ENCODE measurements at regions not wholly inside any gene's neighbourhood (a gene's known extent, or its start where the extent isn't known, plus 50 kb on each side); places are given as distances from the start of the nearest gene placed in this dataset.

- intact Hi-C loops (cut with micrococcal nuclease) = no loop called here
- Mint-ChIP-seq H3K27ac (no peak overlapping the region), H3K9me3 (peaks cover 0 to 7% (median 2%) of the 10 kb centered on the region in 11 donors), H3K4me1 (no peaks in the 10 kb centered on the region), H3K36me3 (no peaks in the 10 kb centered on the region), H3K4me3 (no peak overlapping the region), H3K27me3 (peaks cover 0 to 11% (median 7%) of the 10 kb centered on the region in 5 donors)
- H3K4me1 ChIP-seq (ENCODE audit: control insufficient read depth in 2 of 2, insufficient read depth in 2 of 2, low read length in 2 of 2) = no peaks in the 10 kb centered on the region
- H3K27me3 ChIP-seq (ENCODE audit: control insufficient read depth in 2 of 2, insufficient read depth in 2 of 2, low read length in 2 of 2) = peaks cover 0 to 2% of the 10 kb centered on the region in 2 donors
- ChIA-PET CTCF (no interaction called here), POLR2A (no interaction called here)
- H3K36me3 ChIP-seq (ENCODE audit: control insufficient read depth in 2 of 3, insufficient read depth in 3 of 3, low read length in 3 of 3) = no peaks in the 10 kb centered on the region
- DNase-seq (no peak), ATAC-seq (no peak)
- no peaks in the 10 kb centered on the region for H3K9me3 ChIP-seq (ENCODE audit: control insufficient read depth in 2 of 3, low read length in 3 of 3)
- no peak overlapping the region for H3K27ac ChIP-seq (ENCODE audit: low read depth, low read length)
- H3K4me3 ChIP-seq (ENCODE audit: low read length) = no peak overlapping the region
Measured at GRCh38 chr3:181764544-181764943, 52.8 kb downstream of the SOX2 start.

- Mint-ChIP-seq H3K27me3 (peaks cover 0 to 11% (median 6%) of the 10 kb centered on the region in 5 donors), H3K4me1 (no peaks in the 10 kb centered on the region), H3K36me3 (no peaks in the 10 kb centered on the region), H3K4me3 (no peak overlapping the region), H3K27ac (no peak overlapping the region), H3K9me3 (peaks cover 0 to 2% (median 0%) of the 10 kb centered on the region in 11 donors)
- Histone ChIP-seq H3K27ac (ENCODE audit: low read depth, low read length) (no peak overlapping the region), H3K4me1 (ENCODE audit: control insufficient read depth in 2 of 2, insufficient read depth in 2 of 2, low read length in 2 of 2) (no peaks in the 10 kb centered on the region), H3K36me3 (ENCODE audit: control insufficient read depth in 2 of 3, insufficient read depth in 3 of 3, low read length in 3 of 3) (no peaks in the 10 kb centered on the region), H3K9me3 (ENCODE audit: control insufficient read depth in 2 of 3, low read length in 3 of 3) (no peaks in the 10 kb centered on the region), H3K4me3 (ENCODE audit: low read length) (no peak overlapping the region), H3K27me3 (ENCODE audit: control insufficient read depth in 2 of 2, insufficient read depth in 2 of 2, low read length in 2 of 2) (peaks cover 0 to 2% of the 10 kb centered on the region in 2 donors)
- intact Hi-C loops (cut with micrococcal nuclease) = no loop called here
- ATAC-seq (no peak), DNase-seq (no peak)
- CTCF ChIA-PET = no interaction called here
- POLR2A ChIA-PET = no interaction called here
Measured at GRCh38 chr3:181770296-181770695, 58.6 kb downstream of the SOX2 start.

GRCh38 chr3:181771120-181771519 is 59.4 kb downstream of the SOX2 start:
- Mint-ChIP-seq H3K4me3 (no peak overlapping the region), H3K36me3 (no peaks in the 10 kb centered on the region), H3K4me1 (no peaks in the 10 kb centered on the region), H3K27me3 (peaks cover 0 to 11% (median 0%) of the 10 kb centered on the region in 5 donors), H3K27ac (no peak overlapping the region), H3K9me3 (peaks cover 0 to 2% (median 0%) of the 10 kb centered on the region in 11 donors)
- Histone ChIP-seq H3K4me1 (ENCODE audit: control insufficient read depth in 2 of 2, insufficient read depth in 2 of 2, low read length in 2 of 2) (no peaks in the 10 kb centered on the region), H3K27ac (ENCODE audit: low read depth, low read length) (no peak overlapping the region), H3K27me3 (ENCODE audit: control insufficient read depth in 2 of 2, insufficient read depth in 2 of 2, low read length in 2 of 2) (peaks cover 0 to 2% of the 10 kb centered on the region in 2 donors), H3K9me3 (ENCODE audit: control insufficient read depth in 2 of 3, low read length in 3 of 3) (no peaks in the 10 kb centered on the region), H3K4me3 (ENCODE audit: low read length) (no peak overlapping the region), H3K36me3 (ENCODE audit: control insufficient read depth in 2 of 3, insufficient read depth in 3 of 3, low read length in 3 of 3) (no peaks in the 10 kb centered on the region)
- ChIA-PET CTCF (no interaction called here), POLR2A (no interaction called here)
- intact Hi-C loops (cut with micrococcal nuclease) = no loop called here
- ATAC-seq (no peak), DNase-seq (no peak)

- Histone ChIP-seq H3K27ac (ENCODE audit: low read depth, low read length) (no peak overlapping the region), H3K4me1 (ENCODE audit: control insufficient read depth in 2 of 2, insufficient read depth in 2 of 2, low read length in 2 of 2) (no peaks in the 10 kb centered on the region), H3K9me3 (ENCODE audit: control insufficient read depth in 2 of 3, low read length in 3 of 3) (no peaks in the 10 kb centered on the region), H3K27me3 (ENCODE audit: control insufficient read depth in 2 of 2, insufficient read depth in 2 of 2, low read length in 2 of 2) (peaks cover 0 to 2% of the 10 kb centered on the region in 2 donors), H3K36me3 (ENCODE audit: control insufficient read depth in 2 of 3, insufficient read depth in 3 of 3, low read length in 3 of 3) (no peaks in the 10 kb centered on the region), H3K4me3 (ENCODE audit: low read length) (no peak overlapping the region)
- Mint-ChIP-seq H3K4me1 (no peaks in the 10 kb centered on the region), H3K27me3 (peaks cover 0 to 11% (median 0%) of the 10 kb centered on the region in 5 donors), H3K36me3 (no peaks in the 10 kb centered on the region), H3K9me3 (peaks cover 0 to 2% (median 0%) of the 10 kb centered on the region in 11 donors), H3K27ac (no peak overlapping the region), H3K4me3 (no peak overlapping the region)
- ATAC-seq (no peak), DNase-seq (no peak)
- POLR2A ChIA-PET = no interaction called here
- CTCF ChIA-PET = no interaction called here
- intact Hi-C loops (cut with micrococcal nuclease) = no loop called here
Measured at GRCh38 chr3:181772166-181772565, 60.4 kb downstream of the SOX2 start.

GRCh38 chr3:181773921-181774320 is 62.2 kb downstream of the SOX2 start:
- no peak for DNase-seq
- intact Hi-C loops (cut with micrococcal nuclease) = no loop called here
- ATAC-seq = no peak
- Histone ChIP-seq H3K27ac (ENCODE audit: low read depth, low read length) (no peak overlapping the region), H3K4me1 (ENCODE audit: control insufficient read depth in 2 of 2, insufficient read depth in 2 of 2, low read length in 2 of 2) (no peaks in the 10 kb centered on the region), H3K9me3 (ENCODE audit: control insufficient read depth in 2 of 3, low read length in 3 of 3) (no peaks in the 10 kb centered on the region), H3K4me3 (ENCODE audit: low read length) (no peak overlapping the region), H3K36me3 (ENCODE audit: control insufficient read depth in 2 of 3, insufficient read depth in 3 of 3, low read length in 3 of 3) (no peaks in the 10 kb centered on the region), H3K27me3 (ENCODE audit: control insufficient read depth in 2 of 2, insufficient read depth in 2 of 2, low read length in 2 of 2) (no peaks in the 10 kb centered on the region)
- Mint-ChIP-seq H3K9me3 (peaks cover 0 to 6% (median 0%) of the 10 kb centered on the region in 11 donors), H3K36me3 (no peaks in the 10 kb centered on the region), H3K27me3 (peaks cover 0 to 5% (median 0%) of the 10 kb centered on the region in 5 donors), H3K27ac (peak overlapping the region in 1 of 9 donors; percentile 11), H3K4me1 (no peaks in the 10 kb centered on the region), H3K4me3 (no peak overlapping the region)
- CTCF ChIA-PET = no interaction called here
- POLR2A ChIA-PET = no interaction called here

- no peaks in the 10 kb centered on the region for H3K36me3 ChIP-seq (ENCODE audit: control insufficient read depth in 2 of 3, insufficient read depth in 3 of 3, low read length in 3 of 3)
- intact Hi-C loops (cut with micrococcal nuclease) = no loop called here
- H3K36me3 Mint-ChIP-seq = no peaks in the 10 kb centered on the region
- no peaks in the 10 kb centered on the region for H3K27me3 Mint-ChIP-seq
- no peak overlapping the region for H3K4me3 ChIP-seq (ENCODE audit: low read length)
- no peak overlapping the region for H3K4me3 Mint-ChIP-seq
- H3K9me3 Mint-ChIP-seq = peaks cover 0 to 10% (median 0%) of the 10 kb centered on the region in 11 donors
- no peak for ATAC-seq
- no peaks in the 10 kb centered on the region for H3K9me3 ChIP-seq (ENCODE audit: control insufficient read depth in 2 of 3, low read length in 3 of 3)
- DNase-seq = no peak
- H3K27me3 ChIP-seq (ENCODE audit: control insufficient read depth in 2 of 2, insufficient read depth in 2 of 2, low read length in 2 of 2) = no peaks in the 10 kb centered on the region
- no peaks in the 10 kb centered on the region for H3K4me1 ChIP-seq (ENCODE audit: control insufficient read depth in 2 of 2, insufficient read depth in 2 of 2, low read length in 2 of 2)
- H3K27ac Mint-ChIP-seq = no peak overlapping the region
- ChIA-PET POLR2A (no interaction called here), CTCF (no interaction called here)
- no peak overlapping the region for H3K27ac ChIP-seq (ENCODE audit: low read depth, low read length)
- H3K4me1 Mint-ChIP-seq = no peaks in the 10 kb centered on the region
Measured at GRCh38 chr3:181782306-181782954, 70.7 kb downstream of the SOX2 start.

- DNase-seq (no peak), ATAC-seq (no peak)
- Mint-ChIP-seq H3K36me3 (no peaks in the 10 kb centered on the region), H3K9me3 (peaks cover 0 to 4% (median 0%) of the 10 kb centered on the region in 11 donors), H3K4me3 (no peak overlapping the region), H3K27ac (no peak overlapping the region), H3K27me3 (no peaks in the 10 kb centered on the region), H3K4me1 (no peaks in the 10 kb centered on the region)
- no peaks in the 10 kb centered on the region for H3K27me3 ChIP-seq (ENCODE audit: control insufficient read depth in 2 of 2, insufficient read depth in 2 of 2, low read length in 2 of 2)
- no peaks in the 10 kb centered on the region for H3K9me3 ChIP-seq (ENCODE audit: control insufficient read depth in 2 of 3, low read length in 3 of 3)
- H3K36me3 ChIP-seq (ENCODE audit: control insufficient read depth in 2 of 3, insufficient read depth in 3 of 3, low read length in 3 of 3) = no peaks in the 10 kb centered on the region
- ChIA-PET POLR2A (no interaction called here), CTCF (no interaction called here)
- intact Hi-C loops (cut with micrococcal nuclease) = no loop called here
- no peaks in the 10 kb centered on the region for H3K4me1 ChIP-seq (ENCODE audit: control insufficient read depth in 2 of 2, insufficient read depth in 2 of 2, low read length in 2 of 2)
- H3K4me3 ChIP-seq (ENCODE audit: low read length) = no peak overlapping the region
- H3K27ac ChIP-seq (ENCODE audit: low read depth, low read length) = no peak overlapping the region
Measured at GRCh38 chr3:181790561-181790960, 78.8 kb downstream of the SOX2 start.

All from naive thymus-derived CD4-positive, alpha-beta T cell (primary cell).